ENCODE measurements at regions not wholly inside any gene's neighbourhood (a gene's known extent, or its start where the extent isn't known, plus 50 kb on each side); places are given as distances from the start of the nearest gene placed in this dataset.

- no peak for TF ChIP-seq POLR2A (IDR thresholded peaks at IDR 0.05)
- TF ChIP-seq CTCF (IDR thresholded peaks at IDR 0.05), result no peak
These were observed 608.0 kb downstream of the SUCLG1 start for GRCh38 chr2:83851066-83851465.
